Testis (tissue), 2 donors: ENCODE measurements at regions not wholly inside any gene's neighbourhood (a gene's known extent, or its start where the extent isn't known, plus 50 kb on each side); places are given as distances from the start of the nearest gene placed in this dataset.

Source experiments
- DNase-seq: peaks from one replicate; pipeline ENCODE4 v3.0.0-alpha.2; 2019
- H3K27ac ChIP-seq, 2 donors: fragments of 200-600 bp; sonication (generic); one replicate each; pipeline ENCODE4 v1.5.1; 2019
- H3K27me3 ChIP-seq: fragments of 200-600 bp; sonication (generic); one replicate; pipeline ENCODE4 v1.5.1; 2019
- H3K36me3 ChIP-seq: fragments of 200-600 bp; sonication (generic); one replicate; pipeline ENCODE4 v1.5.1; 2017; ENCODE audit warnings: low read depth; ENCODE audit errors: missing control alignments
- H3K4me1 ChIP-seq: fragments of 200-600 bp; sonication (generic); one replicate; pipeline ENCODE4 v1.5.1; 2019
- H3K4me3 ChIP-seq, 2 donors: fragments of 200-600 bp; sonication (generic); one replicate each; pipeline ENCODE4 v1.5.1; 2017 to 2019
- H3K9me3 ChIP-seq: fragments of 200-600 bp; sonication (generic); one replicate; pipeline ENCODE4 v1.5.1; 2017
- POLR2A ChIP-seq: fragments of 450-650 bp; IDR thresholded peaks from one replicate; pipeline ENCODE4 v1.6.1; 2017; ENCODE audit warnings: antibody characterized with exemption, mild to moderate bottlenecking, moderate library complexity
- WGBS, 2 donors: methylation state at CpG; one replicate each; pipeline ENCODE4 v1.1.5; 2018; 5-methylcytosine and 5-hydroxymethylcytosine counted together
- intact Hi-C: fragments of 100-400 bp; cut with DNase I; formaldehyde crosslinking; loops from one replicate; pipeline ENCODE4 v1.15.1; 2023; ENCODE audit warnings: low total_unique reads
- TF ChIP-seq, protein P1 (sequence below), 3 experiments: fragments of 450-650 bp in 2 of 3; fragments of 200-600 bp in 1 of 3; sonication (generic) in 1 of 3; IDR thresholded peaks; one replicate each; pipeline ENCODE4 v1.5.1; 2016 to 2019; ENCODE audit warnings: antibody characterized with exemption in 3 of 3, mild to moderate bottlenecking in 2 of 3, moderate library complexity in 1 of 3

DNA sequence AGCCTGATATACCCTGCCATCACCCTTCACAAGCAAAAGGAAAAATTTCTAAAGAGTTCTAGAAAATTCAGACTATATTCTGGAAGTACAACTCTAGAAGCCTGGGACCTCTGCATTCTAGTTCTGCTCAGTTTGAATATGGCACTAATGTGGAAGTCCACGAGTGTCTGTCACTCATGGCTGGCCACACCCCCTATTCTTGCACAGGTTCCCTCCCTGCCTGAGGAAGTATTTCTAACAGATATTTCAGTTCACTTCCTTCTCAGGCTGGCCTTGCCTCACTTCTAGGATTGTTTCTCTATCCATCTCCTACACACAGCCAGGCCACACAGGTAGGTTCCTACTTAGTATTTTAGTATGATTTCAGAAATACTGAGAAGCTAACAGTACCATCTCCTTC is 67.4 kb downstream of the PHLDA1 start:
- Histone ChIP-seq H3K27me3 (no peaks in the 10 kb centered on the region), H3K4me3 (no peak overlapping the region), H3K36me3 (no peaks in the 10 kb centered on the region), H3K4me1 (no peaks in the 10 kb centered on the region), H3K9me3 (no peaks in the 10 kb centered on the region), H3K27ac (no peak overlapping the region)
- 52 to 77% methylated on average over 1 of the region's 1 CpG for WGBS, 2 donors
- intact Hi-C loops: no loop called here
- peak; percentile 23 for DNase-seq
- TF ChIP-seq, protein P1, sequence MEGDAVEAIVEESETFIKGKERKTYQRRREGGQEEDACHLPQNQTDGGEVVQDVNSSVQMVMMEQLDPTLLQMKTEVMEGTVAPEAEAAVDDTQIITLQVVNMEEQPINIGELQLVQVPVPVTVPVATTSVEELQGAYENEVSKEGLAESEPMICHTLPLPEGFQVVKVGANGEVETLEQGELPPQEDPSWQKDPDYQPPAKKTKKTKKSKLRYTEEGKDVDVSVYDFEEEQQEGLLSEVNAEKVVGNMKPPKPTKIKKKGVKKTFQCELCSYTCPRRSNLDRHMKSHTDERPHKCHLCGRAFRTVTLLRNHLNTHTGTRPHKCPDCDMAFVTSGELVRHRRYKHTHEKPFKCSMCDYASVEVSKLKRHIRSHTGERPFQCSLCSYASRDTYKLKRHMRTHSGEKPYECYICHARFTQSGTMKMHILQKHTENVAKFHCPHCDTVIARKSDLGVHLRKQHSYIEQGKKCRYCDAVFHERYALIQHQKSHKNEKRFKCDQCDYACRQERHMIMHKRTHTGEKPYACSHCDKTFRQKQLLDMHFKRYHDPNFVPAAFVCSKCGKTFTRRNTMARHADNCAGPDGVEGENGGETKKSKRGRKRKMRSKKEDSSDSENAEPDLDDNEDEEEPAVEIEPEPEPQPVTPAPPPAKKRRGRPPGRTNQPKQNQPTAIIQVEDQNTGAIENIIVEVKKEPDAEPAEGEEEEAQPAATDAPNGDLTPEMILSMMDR (IDR thresholded peaks at IDR 0.05): no peak
- no peak for TF ChIP-seq POLR2A

DNA sequence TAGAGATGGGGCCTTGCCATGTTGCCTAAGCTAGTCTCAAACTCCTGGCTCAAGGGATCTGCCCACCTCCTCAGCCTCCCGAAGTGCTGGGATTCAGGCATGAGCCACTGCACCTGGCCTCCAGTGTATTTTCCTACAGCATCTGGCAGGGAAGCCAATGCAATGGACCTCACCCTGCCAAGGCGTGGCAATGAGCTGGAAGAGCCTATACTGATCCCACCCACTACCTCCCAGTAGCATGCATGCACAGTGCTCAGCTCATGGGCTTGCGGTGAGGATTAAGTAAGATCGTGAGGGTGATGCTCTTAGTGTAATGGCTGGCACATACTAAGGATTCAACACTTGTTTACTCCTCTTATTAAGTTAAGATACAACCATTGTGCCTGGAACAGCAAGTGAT is 69.7 kb downstream of the PHLDA1 start:
- intact Hi-C loops: no loop called here
- no peak for TF ChIP-seq POLR2A
- TF ChIP-seq, protein P1 (IDR thresholded peaks at IDR 0.05): no peak

DNA sequence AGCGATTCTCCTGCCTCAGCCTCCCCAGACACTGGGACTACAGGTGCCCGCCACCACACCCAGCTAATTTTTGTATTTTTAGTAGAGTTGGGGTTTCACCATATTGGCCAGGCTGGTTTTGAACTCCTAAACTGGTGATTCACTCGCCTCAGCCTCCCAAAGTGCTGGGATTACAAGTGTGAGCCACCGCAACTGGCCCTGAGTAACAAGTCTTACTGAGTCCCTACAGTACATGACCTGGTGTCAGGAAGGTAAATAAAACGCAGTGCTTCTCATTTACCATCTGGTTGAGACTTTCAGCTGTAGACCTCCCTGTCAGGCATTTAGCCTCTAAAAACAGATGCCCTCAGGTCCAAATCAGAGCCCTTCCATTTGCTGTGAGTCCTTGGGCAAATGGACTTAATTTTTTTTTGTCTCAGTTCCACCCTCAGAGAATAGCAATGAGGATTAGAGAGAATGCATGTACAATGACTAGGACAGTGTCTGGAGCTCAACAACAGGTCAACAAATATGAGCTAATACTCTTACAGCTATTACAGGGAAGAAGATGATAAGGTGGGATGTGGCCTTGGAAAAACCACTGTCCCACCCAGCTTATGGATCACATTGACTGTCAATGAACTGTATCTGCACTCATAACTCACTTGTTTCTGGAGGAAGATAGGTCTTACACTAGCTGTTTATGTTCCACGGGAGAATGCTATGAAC is 70.5 kb downstream of the PHLDA1 start:
- intact Hi-C loops: no loop called here
- H3K4me1 ChIP-seq: no peaks in the 10 kb centered on the region
- H3K27me3 ChIP-seq: no peaks in the 10 kb centered on the region
- no peaks in the 10 kb centered on the region for H3K36me3 ChIP-seq
- no peak overlapping the region for H3K4me3 ChIP-seq
- DNase-seq: no peak
- WGBS, 2 donors: 85 to 92% methylated on average over 6 of the region's 6 CpGs
- no peak overlapping the region for H3K27ac ChIP-seq
- TF ChIP-seq POLR2A: no peak
- TF ChIP-seq, protein P1 (IDR thresholded peaks at IDR 0.05): no peak
- no peaks in the 10 kb centered on the region for H3K9me3 ChIP-seq

More for the DNA sequence above, 69.7 kb downstream of the PHLDA1 start:
- Histone ChIP-seq H3K4me3 (no peak overlapping the region), H3K27ac (no peak overlapping the region), H3K4me1 (no peaks in the 10 kb centered on the region), H3K27me3 (no peaks in the 10 kb centered on the region), H3K9me3 (no peaks in the 10 kb centered on the region), H3K36me3 (no peaks in the 10 kb centered on the region)
- 92 to 95% methylated on average over 4 of the region's 4 CpGs for WGBS, 2 donors
- DNase-seq: no peak

DNA sequence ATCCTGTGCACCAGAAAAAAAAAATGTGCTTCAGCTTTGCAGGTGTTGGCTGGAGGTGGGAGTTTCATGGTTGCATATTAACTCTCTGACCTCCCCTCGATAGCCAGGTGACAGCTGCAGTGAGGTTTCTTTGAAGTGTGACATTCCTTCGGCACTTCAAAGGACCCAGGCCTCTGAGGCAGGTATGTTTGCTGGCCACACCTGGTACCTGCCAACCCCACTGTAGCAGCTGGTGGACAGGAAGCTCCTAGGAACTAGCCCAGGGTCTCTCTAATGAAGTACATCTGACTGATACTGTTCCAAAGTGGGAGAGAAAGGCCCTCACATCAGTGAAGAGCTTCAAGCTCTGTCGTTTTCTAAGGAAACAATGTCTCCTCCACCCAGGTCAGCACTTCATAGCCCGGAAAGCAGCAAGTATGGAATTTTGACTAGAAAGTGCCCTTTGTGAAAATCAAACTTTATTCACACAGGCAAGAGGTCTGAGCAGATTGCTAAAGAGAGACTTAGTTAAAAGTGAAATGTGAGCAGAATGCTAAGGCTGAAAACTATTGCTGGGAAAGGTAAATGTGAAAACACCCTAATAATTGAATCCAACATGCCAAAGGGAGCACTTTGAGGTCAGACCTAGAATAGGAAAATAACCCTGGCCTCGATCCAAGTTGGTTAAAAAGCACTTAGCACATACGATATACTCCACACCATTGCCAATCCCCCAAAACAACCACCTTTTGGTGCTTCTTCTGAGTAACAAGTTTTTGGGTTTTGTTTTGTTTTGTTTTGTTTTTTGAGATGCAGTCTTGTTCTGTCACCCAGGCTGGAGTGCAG is 71.3 kb downstream of the PHLDA1 start:
- intact Hi-C loops: no loop called here
- no peak for TF ChIP-seq POLR2A
- TF ChIP-seq, protein P1 (IDR thresholded peaks at IDR 0.05): no peak
- DNase-seq: no peak
- WGBS, 2 donors: 60 to 64% methylated on average over 5 to 6 of the region's 6 CpGs
- H3K36me3 ChIP-seq: no peaks in the 10 kb centered on the region
- no peaks in the 10 kb centered on the region for H3K4me1 ChIP-seq
- H3K27me3 ChIP-seq: no peaks in the 10 kb centered on the region
- H3K4me3 ChIP-seq: no peak overlapping the region
- no peak overlapping the region for H3K27ac ChIP-seq
- no peaks in the 10 kb centered on the region for H3K9me3 ChIP-seq
